Neural progenitor cell (in vitro differentiated cells): ENCODE measurements at regions not wholly inside any gene's neighbourhood (a gene's known extent, or its start where the extent isn't known, plus 50 kb on each side); places are given as distances from the start of the nearest gene placed in this dataset.

Source experiments
- CTCF ChIP-seq: fragments of 200-600 bp; sonication (generic); IDR thresholded peaks from 2 replicates; pipeline ENCODE4 v1.5.1; 2017; ENCODE audit warnings: antibody characterized with exemption, mild to moderate bottlenecking
- EZH2 ChIP-seq: fragments of 200-600 bp; sonication (generic); IDR thresholded peaks from 2 replicates; pipeline ENCODE4 v1.6.1; 2017; ENCODE audit warnings: antibody characterized with exemption, mild to moderate bottlenecking, moderate library complexity

- TF ChIP-seq CTCF (no peak), EZH2 (no peak)
Observed at GRCh38 chr7:128190051-128190647, 50.9 kb upstream of the LEP start.
